ENCODE measurements at regions not wholly inside any gene's neighbourhood (a gene's known extent, or its start where the extent isn't known, plus 50 kb on each side); places are given as distances from the start of the nearest gene placed in this dataset.

GRCh38 chr2:207300817-207301216, 135.1 kb upstream of the KLF7 start:
- no peak for TF ChIP-seq CTCF (IDR thresholded peaks at IDR 0.05 in 8 of 11, conservative IDR thresholded peaks at IDR 0.05 in 3 of 11)
- no peak for TF ChIP-seq POLR2A (IDR thresholded peaks at IDR 0.05)
